GM18519 (cell line): ENCODE measurements at regions not wholly inside any gene's neighbourhood (a gene's known extent, or its start where the extent isn't known, plus 50 kb on each side); places are given as distances from the start of the nearest gene placed in this dataset.

Experiments
- ATAC-seq: cut with Tn5 transposase; IDR thresholded peaks from one replicate; pipeline ENCODE4 v1.9.1; 2021; ENCODE audit warnings: mild to moderate bottlenecking, moderate library complexity; ENCODE audit not compliant: unreplicated experiment, low FRiP score

- no peak for ATAC-seq
Observed at GRCh38 chr18:66769375-66769774, 165.5 kb upstream of the CDH19 start.

- ATAC-seq = no peak
Observed at GRCh38 chr18:66764230-66764629, 160.3 kb upstream of the CDH19 start.

GRCh38 chr18:66761166-66761565, 157.3 kb upstream of the CDH19 start:
- ATAC-seq = no peak

- ATAC-seq = no peak
Observed at GRCh38 chr18:66760559-66760958, 156.7 kb upstream of the CDH19 start.

DNA sequence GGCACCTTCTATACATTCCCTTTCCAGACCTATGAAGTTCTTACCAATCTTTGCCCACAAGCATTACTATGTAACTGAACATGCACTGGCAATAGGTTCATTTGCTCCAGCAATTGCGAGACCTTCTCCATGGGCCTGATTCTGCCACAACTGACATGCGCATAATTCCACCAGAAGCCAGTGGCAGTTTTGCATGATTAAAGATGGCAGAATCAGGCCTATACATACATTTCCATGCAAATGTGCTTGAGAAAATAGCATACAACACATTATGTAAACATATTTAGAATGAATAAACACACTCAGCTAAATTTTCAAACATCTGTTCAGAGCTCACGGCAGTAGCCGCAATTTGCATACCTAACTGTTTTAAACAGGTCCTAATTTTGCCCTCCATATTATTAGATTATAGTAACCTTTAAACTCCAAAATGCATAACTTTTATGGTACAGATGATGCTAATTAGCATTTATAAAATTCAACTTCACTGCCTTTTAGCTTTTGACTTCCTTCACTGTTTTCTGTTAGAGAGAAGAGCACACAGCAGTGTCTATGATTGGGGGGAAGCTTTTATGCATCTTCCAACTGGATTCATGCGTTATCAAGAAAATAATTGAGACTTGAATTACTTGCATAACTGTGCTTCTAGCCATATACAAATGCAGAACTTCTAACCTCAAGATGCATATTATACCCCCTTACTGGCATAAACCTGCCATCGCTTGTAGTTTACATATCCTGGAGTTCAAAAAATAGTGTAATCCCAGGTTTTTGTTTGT, 155.3 kb upstream of the CDH19 start:
- ATAC-seq = no peak

- ATAC-seq = no peak
Observed at GRCh38 chr18:66757946-66758345, 154.1 kb upstream of the CDH19 start.

- ATAC-seq = no peak
Observed at GRCh38 chr18:66754335-66754734, 150.4 kb upstream of the CDH19 start.

DNA sequence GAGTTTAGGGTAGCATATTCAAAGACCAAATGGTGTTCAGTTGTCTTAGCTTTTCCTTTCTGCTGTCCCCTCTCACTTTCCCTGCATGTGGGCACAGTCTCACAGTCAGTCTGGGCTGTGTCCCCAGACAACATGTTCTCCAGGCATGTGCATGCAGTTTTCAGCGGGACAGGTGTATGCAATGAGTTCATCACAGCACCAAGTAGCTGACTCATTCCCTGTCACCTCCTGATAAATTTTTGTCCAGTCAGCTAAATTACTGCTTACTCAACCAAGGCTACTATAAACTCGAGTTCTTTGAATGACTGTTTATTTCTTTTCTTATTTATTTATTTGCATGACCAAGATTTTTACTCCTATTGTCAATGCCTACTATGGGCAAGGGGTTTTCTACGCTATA, 148.8 kb upstream of the CDH19 start:
- ATAC-seq = no peak

DNA sequence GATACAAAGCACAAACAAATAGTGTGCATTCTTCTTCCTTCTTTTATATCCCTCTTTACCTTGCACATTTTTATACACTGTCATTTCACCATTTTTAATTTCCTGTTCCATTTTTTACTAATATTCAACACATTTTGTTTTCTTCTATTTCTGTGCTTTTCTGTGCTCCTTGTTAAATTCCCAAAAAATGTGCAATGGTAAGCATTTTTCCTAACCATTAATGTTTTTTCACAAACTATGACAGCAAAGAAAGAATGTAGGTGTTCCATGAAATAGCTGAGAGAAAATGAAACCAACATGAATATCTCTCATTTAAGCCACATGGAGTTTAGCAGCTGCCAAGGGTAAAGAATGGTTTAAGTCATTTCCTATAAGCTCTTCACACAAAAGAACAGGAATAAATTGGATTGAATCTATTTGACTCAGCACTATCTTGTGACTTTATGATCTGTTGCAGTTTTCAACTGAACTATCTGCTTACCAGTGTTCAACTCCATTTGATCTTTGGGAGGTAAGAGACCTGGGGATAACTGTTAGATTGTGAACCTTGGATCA, 145.7 kb upstream of the CDH19 start:
- ATAC-seq = no peak

DNA sequence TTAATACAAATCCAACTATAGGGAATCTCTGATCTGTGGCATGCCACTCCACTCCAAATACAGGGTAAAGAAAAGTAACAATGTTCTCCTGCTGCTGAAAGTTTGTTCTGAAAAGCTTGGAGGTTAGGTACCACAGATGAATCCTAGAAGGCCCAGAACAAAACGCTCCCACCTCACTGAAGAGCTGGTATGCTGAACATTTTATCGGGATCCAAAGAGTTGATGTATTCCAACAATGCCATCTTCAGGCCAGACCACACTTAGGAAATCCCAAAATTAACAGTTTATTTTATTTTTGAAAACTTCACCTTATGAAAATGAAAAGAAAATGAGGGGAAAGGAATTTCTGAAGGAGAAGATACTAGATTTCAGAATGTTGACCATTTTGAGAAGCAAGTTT, 145.1 kb upstream of the CDH19 start:
- ATAC-seq = no peak

DNA sequence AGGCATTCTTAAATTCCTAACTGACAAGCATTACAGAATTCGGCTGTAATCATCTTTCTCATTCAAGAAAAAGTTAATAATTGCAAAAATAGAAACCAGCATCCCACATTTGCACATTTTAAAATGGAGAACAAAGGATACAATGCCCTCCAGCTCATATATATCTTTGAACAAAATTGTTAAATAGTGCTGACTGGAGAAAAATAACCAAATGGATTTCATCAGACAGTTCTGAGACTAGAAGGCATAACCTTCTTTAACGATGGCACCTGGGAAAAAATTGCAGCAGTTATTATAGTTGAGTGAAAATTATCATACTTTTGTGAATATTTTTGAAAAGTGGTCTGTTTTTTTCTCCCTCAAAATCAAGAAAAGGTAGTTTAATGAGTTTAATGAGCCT, 138.9 kb upstream of the CDH19 start:
- ATAC-seq = no peak

DNA sequence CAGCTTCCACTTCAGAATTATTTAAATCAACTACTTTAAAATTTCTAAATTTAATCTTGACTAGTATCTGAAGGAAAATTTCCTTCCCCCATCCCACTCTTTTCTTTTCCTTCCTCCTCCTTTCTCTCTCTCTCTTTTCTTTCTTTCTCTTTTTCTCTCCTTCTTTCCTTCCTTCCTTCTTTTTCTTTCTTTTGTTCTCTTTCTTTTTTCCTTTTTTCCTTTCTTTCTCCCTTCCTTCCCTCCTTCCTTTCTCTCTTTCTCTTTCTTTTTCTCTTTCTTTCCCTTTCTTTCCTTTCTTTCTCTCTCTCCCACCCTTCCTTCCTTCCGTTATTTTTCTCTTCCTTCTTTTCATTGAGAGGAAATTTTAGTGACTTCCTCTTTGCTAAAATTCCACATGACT, 132.0 kb upstream of the CDH19 start:
- no peak for ATAC-seq

- no peak for ATAC-seq
Observed at GRCh38 chr18:66734451-66734850, 130.6 kb upstream of the CDH19 start.

- no peak for ATAC-seq
Observed at GRCh38 chr18:66731890-66732289, 128.0 kb upstream of the CDH19 start.

GRCh38 chr18:66729442-66730239, 125.8 kb upstream of the CDH19 start:
- no peak for ATAC-seq

- no peak for ATAC-seq
Observed at GRCh38 chr18:66728951-66729350, 125.1 kb upstream of the CDH19 start.

GRCh38 chr18:66727991-66728390, 124.1 kb upstream of the CDH19 start:
- ATAC-seq = no peak

- no peak for ATAC-seq
Observed at GRCh38 chr18:66724664-66725356, 120.9 kb upstream of the CDH19 start.

DNA sequence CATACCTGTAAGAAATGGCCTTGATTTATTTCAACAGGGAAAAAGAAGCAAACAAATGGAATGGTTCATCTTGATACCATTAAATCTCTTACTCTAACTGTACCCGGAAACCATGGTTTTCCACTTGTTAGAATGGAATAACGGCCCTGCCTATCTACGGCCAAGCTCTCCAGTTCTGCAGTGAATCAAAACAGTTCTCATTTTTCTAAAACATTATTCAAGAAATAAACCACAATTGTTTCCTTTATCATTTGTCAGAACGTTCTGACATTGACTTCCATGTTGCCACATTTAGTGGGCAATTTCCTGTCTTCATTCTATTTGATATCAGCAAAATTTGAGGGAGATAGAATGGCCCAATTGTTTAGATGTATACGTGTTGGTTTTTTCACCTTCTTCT, 118.8 kb upstream of the CDH19 start:
- ATAC-seq = no peak

GRCh38 chr18:66708646-66709045, 104.8 kb upstream of the CDH19 start:
- ATAC-seq = no peak

DNA sequence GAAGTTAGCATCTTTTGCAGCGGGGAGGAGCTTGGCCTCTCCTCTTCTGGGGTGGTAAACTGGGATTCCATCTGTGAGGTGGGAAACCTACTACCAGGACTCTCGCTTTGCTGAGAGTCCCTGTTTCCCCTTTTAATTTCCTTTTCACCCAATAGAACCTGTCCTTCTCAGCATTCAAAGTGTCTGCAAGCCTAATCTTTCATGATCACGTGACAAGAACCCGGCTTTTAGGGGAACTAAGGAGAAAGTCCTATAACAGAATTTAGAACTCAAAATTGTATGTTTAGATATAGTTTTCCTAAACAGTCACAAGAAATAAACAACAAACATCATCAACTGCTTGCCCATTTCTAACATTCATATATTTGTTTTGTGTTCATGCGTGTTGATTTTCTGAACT, 103.6 kb upstream of the CDH19 start:
- ATAC-seq = no peak
